ENCODE measurements at regions not wholly inside any gene's neighbourhood (a gene's known extent, or its start where the extent isn't known, plus 50 kb on each side); places are given as distances from the start of the nearest gene placed in this dataset.

GRCh38 chr14:34129927-34130552 lies 179.2 kb upstream of the EGLN3 start:
- H3K27ac ChIP-seq (ENCODE audit: low read depth, low read length) = no peak overlapping the region
- no peaks in the 10 kb centered on the region for H3K9me3 ChIP-seq (ENCODE audit: control insufficient read depth, insufficient read depth, low read length)
- H3K4me1 ChIP-seq (ENCODE audit: control insufficient read depth, insufficient read depth, low read length) = no peaks in the 10 kb centered on the region
- no peaks in the 10 kb centered on the region for H3K36me3 ChIP-seq (ENCODE audit: control insufficient read depth, insufficient read depth, low read length)
- no peaks in the 10 kb centered on the region for H3K27me3 ChIP-seq (ENCODE audit: control insufficient read depth, insufficient read depth, low read length)
- H3K9ac ChIP-seq (ENCODE audit: low read depth, low read length) = no peak overlapping the region
- no peak overlapping the region for H3K4me3 ChIP-seq (ENCODE audit: low read depth, low read length)

GRCh38 chr14:34128665-34129064 lies 177.8 kb upstream of the EGLN3 start:
- no peaks in the 10 kb centered on the region for H3K9me3 ChIP-seq (ENCODE audit: control insufficient read depth, insufficient read depth, low read length)
- H3K9ac ChIP-seq (ENCODE audit: low read depth, low read length) = no peak overlapping the region
- no peaks in the 10 kb centered on the region for H3K36me3 ChIP-seq (ENCODE audit: control insufficient read depth, insufficient read depth, low read length)
- no peaks in the 10 kb centered on the region for H3K27me3 ChIP-seq (ENCODE audit: control insufficient read depth, insufficient read depth, low read length)
- H3K4me1 ChIP-seq (ENCODE audit: control insufficient read depth, insufficient read depth, low read length) = no peaks in the 10 kb centered on the region
- H3K27ac ChIP-seq (ENCODE audit: low read depth, low read length) = no peak overlapping the region
- no peak overlapping the region for H3K4me3 ChIP-seq (ENCODE audit: low read depth, low read length)

DNA sequence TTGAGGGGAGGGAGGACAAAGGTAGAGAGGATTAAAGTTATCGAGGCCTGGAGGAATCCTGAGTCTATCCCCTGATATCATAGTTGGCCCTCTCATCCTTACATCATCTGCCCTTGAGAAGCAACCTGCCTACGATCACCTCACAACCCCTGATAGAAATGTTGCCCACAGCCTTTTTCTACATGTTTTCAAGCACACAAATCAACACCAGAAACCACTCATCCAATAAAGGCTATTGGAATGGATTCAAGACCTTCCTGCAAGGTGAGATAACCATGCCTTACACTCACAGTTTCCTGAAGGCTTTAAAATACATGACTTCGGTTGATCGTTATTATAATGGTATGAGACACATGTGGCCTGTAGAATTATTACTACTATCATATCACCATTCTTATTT lies 175.7 kb upstream of the EGLN3 start:
- Histone ChIP-seq H3K9me3 (ENCODE audit: control insufficient read depth, insufficient read depth, low read length) (no peaks in the 10 kb centered on the region), H3K4me1 (ENCODE audit: control insufficient read depth, insufficient read depth, low read length) (no peaks in the 10 kb centered on the region), H3K9ac (ENCODE audit: low read depth, low read length) (no peak overlapping the region)

DNA sequence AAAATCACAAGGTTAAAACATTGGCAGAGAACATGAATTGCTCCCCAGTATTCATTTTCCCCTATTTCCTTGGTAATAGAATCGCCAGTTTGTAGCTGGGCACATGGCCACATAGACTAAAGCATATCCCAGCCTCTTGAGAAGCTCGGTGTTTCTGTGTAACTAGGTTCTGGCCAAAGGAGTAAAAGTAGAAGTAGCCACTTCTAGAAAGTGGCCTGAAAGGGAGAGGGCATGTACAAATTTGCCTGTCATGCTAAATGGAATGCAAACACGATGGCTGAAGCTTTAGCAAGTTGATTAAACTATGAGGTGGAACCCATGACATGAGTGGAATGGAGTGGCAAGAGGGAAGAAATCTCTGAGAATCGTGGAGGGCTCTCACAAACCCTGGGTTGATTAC lies 173.7 kb upstream of the EGLN3 start:
- no peaks in the 10 kb centered on the region for H3K36me3 ChIP-seq (ENCODE audit: control insufficient read depth, insufficient read depth, low read length)
- no peak overlapping the region for H3K27ac ChIP-seq (ENCODE audit: low read depth, low read length)
- H3K9ac ChIP-seq (ENCODE audit: low read depth, low read length) = no peak overlapping the region
- no peaks in the 10 kb centered on the region for H3K9me3 ChIP-seq (ENCODE audit: control insufficient read depth, insufficient read depth, low read length)
- no peaks in the 10 kb centered on the region for H3K27me3 ChIP-seq (ENCODE audit: control insufficient read depth, insufficient read depth, low read length)
- no peaks in the 10 kb centered on the region for H3K4me1 ChIP-seq (ENCODE audit: control insufficient read depth, insufficient read depth, low read length)
- H3K4me3 ChIP-seq (ENCODE audit: low read depth, low read length) = no peak overlapping the region

More for the DNA sequence above, 175.7 kb upstream of the EGLN3 start:
- Histone ChIP-seq H3K36me3 (ENCODE audit: control insufficient read depth, insufficient read depth, low read length) (no peaks in the 10 kb centered on the region), H3K27me3 (ENCODE audit: control insufficient read depth, insufficient read depth, low read length) (no peaks in the 10 kb centered on the region), H3K4me3 (ENCODE audit: low read depth, low read length) (no peak overlapping the region), H3K27ac (ENCODE audit: low read depth, low read length) (no peak overlapping the region)

DNA sequence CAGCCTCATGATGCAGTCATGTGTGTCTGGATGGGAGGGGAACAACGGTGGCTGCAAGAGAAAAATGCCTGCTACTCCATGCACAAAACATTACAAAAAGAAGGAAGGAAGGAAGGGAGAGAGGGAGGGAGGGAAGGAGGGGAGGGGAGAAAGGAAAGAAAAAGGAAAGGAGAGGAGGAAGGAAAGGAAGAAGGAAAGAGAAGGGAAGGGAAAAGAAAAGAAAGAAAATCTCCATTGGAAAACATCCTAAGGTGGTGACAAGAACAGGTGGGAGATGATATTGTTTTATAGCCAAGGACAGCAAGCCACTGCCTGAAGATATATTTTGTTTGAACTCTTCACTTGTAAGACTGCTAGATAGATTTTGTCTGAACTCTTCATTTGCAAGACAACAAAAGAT lies 171.8 kb upstream of the EGLN3 start:
- Histone ChIP-seq H3K4me1 (ENCODE audit: control insufficient read depth, insufficient read depth, low read length) (no peaks in the 10 kb centered on the region), H3K27ac (ENCODE audit: low read depth, low read length) (no peak overlapping the region), H3K36me3 (ENCODE audit: control insufficient read depth, insufficient read depth, low read length) (no peaks in the 10 kb centered on the region), H3K4me3 (ENCODE audit: low read depth, low read length) (no peak overlapping the region), H3K27me3 (ENCODE audit: control insufficient read depth, insufficient read depth, low read length) (no peaks in the 10 kb centered on the region), H3K9me3 (ENCODE audit: control insufficient read depth, insufficient read depth, low read length) (no peaks in the 10 kb centered on the region), H3K9ac (ENCODE audit: low read depth, low read length) (no peak overlapping the region)

- no peaks in the 10 kb centered on the region for H3K36me3 ChIP-seq (ENCODE audit: control insufficient read depth, insufficient read depth, low read length)
- no peak overlapping the region for H3K27ac ChIP-seq (ENCODE audit: low read depth, low read length)
- no peak overlapping the region for H3K4me3 ChIP-seq (ENCODE audit: low read depth, low read length)
- H3K9me3 ChIP-seq (ENCODE audit: control insufficient read depth, insufficient read depth, low read length) = no peaks in the 10 kb centered on the region
- H3K27me3 ChIP-seq (ENCODE audit: control insufficient read depth, insufficient read depth, low read length) = no peaks in the 10 kb centered on the region
- no peaks in the 10 kb centered on the region for H3K4me1 ChIP-seq (ENCODE audit: control insufficient read depth, insufficient read depth, low read length)
- no peak overlapping the region for H3K9ac ChIP-seq (ENCODE audit: low read depth, low read length)
Measured at GRCh38 chr14:34122081-34122480, 171.2 kb upstream of the EGLN3 start.

DNA sequence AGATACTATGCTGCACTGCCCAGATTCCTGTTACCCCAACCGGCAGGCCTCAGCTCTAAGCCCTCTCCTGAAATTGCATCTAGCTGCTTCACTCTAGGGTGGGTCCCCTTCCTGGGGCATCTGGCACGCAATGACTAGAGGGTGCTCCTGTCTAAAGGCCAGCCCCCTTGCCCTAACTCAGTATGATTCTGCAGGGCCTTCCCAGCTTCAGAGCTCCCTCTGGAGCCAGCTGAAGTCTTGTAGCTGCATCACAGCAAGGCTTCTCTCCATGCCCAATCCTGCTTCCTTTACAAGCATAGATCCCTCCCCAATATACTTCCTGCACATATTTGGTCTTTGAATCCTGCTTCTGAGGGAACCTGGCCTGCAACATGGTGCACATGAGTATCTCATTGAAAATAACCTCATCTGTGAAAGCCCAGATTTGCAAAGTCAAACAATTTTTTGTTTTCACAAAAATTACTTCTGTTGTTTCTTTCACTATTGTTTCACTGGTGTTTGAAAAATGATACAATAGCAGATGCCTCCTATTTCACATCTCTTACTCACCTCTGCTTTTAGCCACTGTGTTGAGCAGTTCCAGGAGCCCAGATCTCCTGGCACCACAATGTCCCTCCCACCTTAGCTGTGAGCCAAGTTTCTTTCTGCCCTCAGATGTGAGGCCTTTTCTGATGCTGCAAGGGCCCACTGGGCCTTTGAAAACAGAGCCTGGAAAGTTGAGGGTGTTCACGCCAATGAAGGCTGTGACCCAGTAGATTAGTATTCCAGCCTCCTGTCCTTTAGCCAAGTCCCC lies 169.5 kb upstream of the EGLN3 start:
- Histone ChIP-seq H3K27me3 (ENCODE audit: control insufficient read depth, insufficient read depth, low read length) (no peaks in the 10 kb centered on the region), H3K27ac (ENCODE audit: low read depth, low read length) (no peak overlapping the region), H3K4me3 (ENCODE audit: low read depth, low read length) (no peak overlapping the region), H3K4me1 (ENCODE audit: control insufficient read depth, insufficient read depth, low read length) (no peaks in the 10 kb centered on the region), H3K9me3 (ENCODE audit: control insufficient read depth, insufficient read depth, low read length) (no peaks in the 10 kb centered on the region), H3K36me3 (ENCODE audit: control insufficient read depth, insufficient read depth, low read length) (no peaks in the 10 kb centered on the region), H3K9ac (ENCODE audit: low read depth, low read length) (no peak overlapping the region)

DNA sequence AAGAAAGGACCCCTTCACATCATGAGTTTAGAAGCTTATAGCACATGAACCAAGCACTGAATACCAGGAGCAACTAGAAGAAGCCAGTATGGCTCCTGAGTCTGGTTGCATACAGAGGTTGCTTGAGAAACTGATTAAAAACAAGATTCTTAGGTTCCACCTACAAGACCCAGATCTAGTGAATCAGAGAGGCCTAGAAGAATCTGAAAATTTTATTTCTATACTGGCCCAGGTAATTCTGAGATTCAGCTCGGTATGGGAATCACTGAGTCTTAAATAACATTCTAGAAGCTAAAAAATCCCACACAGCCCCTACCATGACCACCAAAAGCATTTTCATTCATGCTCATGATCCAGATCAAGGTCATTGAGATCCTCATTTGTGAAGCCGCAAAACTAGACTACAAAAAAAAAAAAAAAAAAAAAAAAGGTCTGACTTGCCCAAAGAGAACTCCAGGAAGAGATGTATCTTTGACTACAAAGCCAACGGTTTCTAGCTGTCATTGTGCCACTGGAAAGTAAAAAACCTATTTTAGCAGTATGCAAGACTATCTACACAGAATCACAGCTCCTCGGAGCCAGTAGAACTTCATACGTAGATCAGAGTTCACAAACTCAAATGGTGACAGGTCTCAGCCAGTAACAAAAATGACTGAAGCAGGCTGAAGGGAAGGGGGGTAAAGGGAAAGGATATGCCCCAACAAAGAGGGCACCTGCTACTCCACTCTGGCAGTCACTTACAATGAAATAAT lies 168.4 kb upstream of the EGLN3 start:
- no peaks in the 10 kb centered on the region for H3K27me3 ChIP-seq (ENCODE audit: control insufficient read depth, insufficient read depth, low read length)

GRCh38 chr14:34113991-34114390 lies 163.1 kb upstream of the EGLN3 start:
- H3K27ac ChIP-seq (ENCODE audit: low read depth, low read length) = no peak overlapping the region
- H3K4me3 ChIP-seq (ENCODE audit: low read depth, low read length) = no peak overlapping the region
- H3K36me3 ChIP-seq (ENCODE audit: control insufficient read depth, insufficient read depth, low read length) = no peaks in the 10 kb centered on the region
- 0 out of 2 replicates have a peak, but pooled peaks cover 2% of the 10 kb centered on the region for H3K4me1 ChIP-seq (ENCODE audit: control insufficient read depth, insufficient read depth, low read length)
- H3K9ac ChIP-seq (ENCODE audit: low read depth, low read length) = no peak overlapping the region
- no peaks in the 10 kb centered on the region for H3K27me3 ChIP-seq (ENCODE audit: control insufficient read depth, insufficient read depth, low read length)
- no peaks in the 10 kb centered on the region for H3K9me3 ChIP-seq (ENCODE audit: control insufficient read depth, insufficient read depth, low read length)

More for the DNA sequence above, 168.4 kb upstream of the EGLN3 start:
- H3K4me1 ChIP-seq (ENCODE audit: control insufficient read depth, insufficient read depth, low read length) = no peaks in the 10 kb centered on the region
- H3K9ac ChIP-seq (ENCODE audit: low read depth, low read length) = no peak overlapping the region
- H3K4me3 ChIP-seq (ENCODE audit: low read depth, low read length) = no peak overlapping the region
- H3K27ac ChIP-seq (ENCODE audit: low read depth, low read length) = no peak overlapping the region
- no peaks in the 10 kb centered on the region for H3K9me3 ChIP-seq (ENCODE audit: control insufficient read depth, insufficient read depth, low read length)
- no peaks in the 10 kb centered on the region for H3K36me3 ChIP-seq (ENCODE audit: control insufficient read depth, insufficient read depth, low read length)

DNA sequence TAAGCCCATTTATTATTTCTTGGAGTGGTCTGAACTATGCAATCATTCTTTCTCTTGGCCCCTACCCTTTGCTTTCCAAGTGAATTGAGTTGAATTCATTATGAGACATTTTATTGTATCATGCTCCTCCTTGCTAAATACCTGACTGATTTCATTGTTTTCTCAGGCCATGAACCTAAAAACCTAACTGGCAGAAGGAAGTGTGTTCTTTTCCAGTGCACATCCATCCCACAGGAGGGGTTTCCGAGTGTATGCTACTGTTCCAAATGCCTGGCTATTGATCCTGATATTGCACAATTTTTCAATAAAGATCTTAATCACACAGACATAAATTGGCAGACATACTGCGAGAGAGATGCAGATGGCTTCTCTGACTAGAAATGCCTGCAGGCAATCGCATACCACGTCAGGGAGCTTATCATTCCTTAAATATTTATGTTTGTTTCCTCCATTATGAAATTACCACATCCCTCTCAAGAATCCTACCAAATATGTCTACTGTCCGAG lies 162.2 kb upstream of the EGLN3 start:
- no peak overlapping the region for H3K27ac ChIP-seq (ENCODE audit: low read depth, low read length)
- no peaks in the 10 kb centered on the region for H3K27me3 ChIP-seq (ENCODE audit: control insufficient read depth, insufficient read depth, low read length)
- H3K9ac ChIP-seq (ENCODE audit: low read depth, low read length) = no peak overlapping the region
- H3K9me3 ChIP-seq (ENCODE audit: control insufficient read depth, insufficient read depth, low read length) = no peaks in the 10 kb centered on the region
- H3K4me3 ChIP-seq (ENCODE audit: low read depth, low read length) = no peak overlapping the region
- H3K36me3 ChIP-seq (ENCODE audit: control insufficient read depth, insufficient read depth, low read length) = no peaks in the 10 kb centered on the region
- 0 out of 2 replicates have a peak, but pooled peaks cover 2% of the 10 kb centered on the region for H3K4me1 ChIP-seq (ENCODE audit: control insufficient read depth, insufficient read depth, low read length)

DNA sequence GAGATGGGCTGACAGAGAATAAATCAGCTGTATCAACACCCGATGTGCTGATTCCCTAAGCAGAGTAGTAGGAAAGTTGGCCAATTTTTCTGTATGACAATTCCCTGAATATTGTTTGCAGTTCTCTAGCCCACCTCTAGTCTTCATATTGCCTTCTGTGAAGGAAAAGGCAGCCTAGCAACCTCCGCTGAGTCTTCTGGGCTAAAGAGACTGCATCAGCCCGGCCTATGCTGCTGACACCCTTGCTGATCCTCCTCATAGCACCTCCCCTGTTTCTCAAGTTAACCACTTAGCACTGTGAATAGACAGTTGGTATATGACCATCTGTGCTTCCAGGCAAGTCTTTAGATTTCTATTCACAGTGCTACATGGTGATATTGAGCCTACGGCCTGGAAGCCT lies 161.1 kb upstream of the EGLN3 start:
- H3K9me3 ChIP-seq (ENCODE audit: control insufficient read depth, insufficient read depth, low read length) = no peaks in the 10 kb centered on the region
- H3K4me3 ChIP-seq (ENCODE audit: low read depth, low read length) = no peak overlapping the region
- 0 out of 2 replicates have a peak, but pooled peaks cover 2% of the 10 kb centered on the region for H3K4me1 ChIP-seq (ENCODE audit: control insufficient read depth, insufficient read depth, low read length)
- no peak overlapping the region for H3K9ac ChIP-seq (ENCODE audit: low read depth, low read length)
- H3K36me3 ChIP-seq (ENCODE audit: control insufficient read depth, insufficient read depth, low read length) = no peaks in the 10 kb centered on the region
- H3K27me3 ChIP-seq (ENCODE audit: control insufficient read depth, insufficient read depth, low read length) = no peaks in the 10 kb centered on the region
- H3K27ac ChIP-seq (ENCODE audit: low read depth, low read length) = no peak overlapping the region
